ENCODE measurements at regions not wholly inside any gene's neighbourhood (a gene's known extent, or its start where the extent isn't known, plus 50 kb on each side); places are given as distances from the start of the nearest gene placed in this dataset.
"Not testable (repeated sequence)": the region's sequence is repeated elsewhere in the genome, so short reads cannot be mapped to it uniquely, and the experiment has no call there.

- no peak overlapping the region for H3K4me3 ChIP-seq (ENCODE audit: low read depth, low read length)
- H3K9me3 ChIP-seq (ENCODE audit: control insufficient read depth, insufficient read depth, low read length), result no peaks in the 10 kb centered on the region
- H3K36me3 ChIP-seq (ENCODE audit: control insufficient read depth, insufficient read depth, low read length), result no peaks in the 10 kb centered on the region
- no peaks in the 10 kb centered on the region for H3K4me1 ChIP-seq (ENCODE audit: control insufficient read depth, insufficient read depth, low read length)
- H3K27me3 ChIP-seq (ENCODE audit: control insufficient read depth, insufficient read depth, low read length), result no peaks in the 10 kb centered on the region
- no peak overlapping the region for H3K9ac ChIP-seq (ENCODE audit: low read depth, low read length)
Measured at GRCh38 chr13:80828759-80829158, 487.8 kb upstream of the SPRY2 start.

GRCh38 chr13:80825276-80825675 lies 484.4 kb upstream of the SPRY2 start:
- H3K9ac ChIP-seq (ENCODE audit: low read depth, low read length), result no peak overlapping the region
- no peaks in the 10 kb centered on the region for H3K27me3 ChIP-seq (ENCODE audit: control insufficient read depth, insufficient read depth, low read length)
- H3K4me3 ChIP-seq (ENCODE audit: low read depth, low read length), result no peak overlapping the region
- no peaks in the 10 kb centered on the region for H3K9me3 ChIP-seq (ENCODE audit: control insufficient read depth, insufficient read depth, low read length)
- H3K4me1 ChIP-seq (ENCODE audit: control insufficient read depth, insufficient read depth, low read length), result no peaks in the 10 kb centered on the region
- no peaks in the 10 kb centered on the region for H3K36me3 ChIP-seq (ENCODE audit: control insufficient read depth, insufficient read depth, low read length)

GRCh38 chr13:80824229-80824628 lies 483.3 kb upstream of the SPRY2 start:
- H3K36me3 ChIP-seq (ENCODE audit: control insufficient read depth, insufficient read depth, low read length), result no peaks in the 10 kb centered on the region
- no peak overlapping the region for H3K9ac ChIP-seq (ENCODE audit: low read depth, low read length)
- no peaks in the 10 kb centered on the region for H3K4me1 ChIP-seq (ENCODE audit: control insufficient read depth, insufficient read depth, low read length)
- H3K27me3 ChIP-seq (ENCODE audit: control insufficient read depth, insufficient read depth, low read length), result no peaks in the 10 kb centered on the region
- H3K9me3 ChIP-seq (ENCODE audit: control insufficient read depth, insufficient read depth, low read length), result no peaks in the 10 kb centered on the region
- H3K4me3 ChIP-seq (ENCODE audit: low read depth, low read length), result no peak overlapping the region

GRCh38 chr13:80823472-80823871 lies 482.5 kb upstream of the SPRY2 start:
- no peaks in the 10 kb centered on the region for H3K9me3 ChIP-seq (ENCODE audit: control insufficient read depth, insufficient read depth, low read length)
- H3K4me3 ChIP-seq (ENCODE audit: low read depth, low read length), result no peak overlapping the region
- H3K36me3 ChIP-seq (ENCODE audit: control insufficient read depth, insufficient read depth, low read length), result no peaks in the 10 kb centered on the region
- no peak overlapping the region for H3K9ac ChIP-seq (ENCODE audit: low read depth, low read length)
- no peaks in the 10 kb centered on the region for H3K27me3 ChIP-seq (ENCODE audit: control insufficient read depth, insufficient read depth, low read length)
- H3K4me1 ChIP-seq (ENCODE audit: control insufficient read depth, insufficient read depth, low read length), result no peaks in the 10 kb centered on the region

- Histone ChIP-seq H3K36me3 (ENCODE audit: control insufficient read depth, insufficient read depth, low read length) (no peaks in the 10 kb centered on the region), H3K27me3 (ENCODE audit: control insufficient read depth, insufficient read depth, low read length) (no peaks in the 10 kb centered on the region), H3K4me1 (ENCODE audit: control insufficient read depth, insufficient read depth, low read length) (no peaks in the 10 kb centered on the region), H3K4me3 (ENCODE audit: low read depth, low read length) (no peak overlapping the region), H3K9me3 (ENCODE audit: control insufficient read depth, insufficient read depth, low read length) (no peaks in the 10 kb centered on the region), H3K9ac (ENCODE audit: low read depth, low read length) (no peak overlapping the region)
Measured at GRCh38 chr13:80821466-80821865, 480.5 kb upstream of the SPRY2 start.

- H3K4me3 ChIP-seq (ENCODE audit: low read depth, low read length), result no peak overlapping the region
- no peaks in the 10 kb centered on the region for H3K36me3 ChIP-seq (ENCODE audit: control insufficient read depth, insufficient read depth, low read length)
- H3K4me1 ChIP-seq (ENCODE audit: control insufficient read depth, insufficient read depth, low read length), result no peaks in the 10 kb centered on the region
- no peaks in the 10 kb centered on the region for H3K9me3 ChIP-seq (ENCODE audit: control insufficient read depth, insufficient read depth, low read length)
- H3K9ac ChIP-seq (ENCODE audit: low read depth, low read length), result no peak overlapping the region
- H3K27me3 ChIP-seq (ENCODE audit: control insufficient read depth, insufficient read depth, low read length), result no peaks in the 10 kb centered on the region
Measured at GRCh38 chr13:80817979-80818378, 477.1 kb upstream of the SPRY2 start.

GRCh38 chr13:80814541-80814940 lies 473.6 kb upstream of the SPRY2 start:
- Histone ChIP-seq H3K9me3 (ENCODE audit: control insufficient read depth, insufficient read depth, low read length) (no peaks in the 10 kb centered on the region), H3K9ac (ENCODE audit: low read depth, low read length) (no peak overlapping the region), H3K4me3 (ENCODE audit: low read depth, low read length) (no peak overlapping the region), H3K4me1 (ENCODE audit: control insufficient read depth, insufficient read depth, low read length) (no peaks in the 10 kb centered on the region), H3K36me3 (ENCODE audit: control insufficient read depth, insufficient read depth, low read length) (no peaks in the 10 kb centered on the region), H3K27me3 (ENCODE audit: control insufficient read depth, insufficient read depth, low read length) (no peaks in the 10 kb centered on the region)

- H3K4me3 ChIP-seq (ENCODE audit: low read depth, low read length); H3K27me3 ChIP-seq (ENCODE audit: control insufficient read depth, insufficient read depth, low read length); H3K36me3 ChIP-seq (ENCODE audit: control insufficient read depth, insufficient read depth, low read length); H3K9ac ChIP-seq (ENCODE audit: low read depth, low read length); H3K4me1 ChIP-seq (ENCODE audit: control insufficient read depth, insufficient read depth, low read length); H3K9me3 ChIP-seq (ENCODE audit: control insufficient read depth, insufficient read depth, low read length): not testable (repeated sequence)
Measured at GRCh38 chr13:80810294-80810693, 469.4 kb upstream of the SPRY2 start.

- Histone ChIP-seq H3K36me3 (ENCODE audit: control insufficient read depth, insufficient read depth, low read length) (no peaks in the 10 kb centered on the region), H3K27me3 (ENCODE audit: control insufficient read depth, insufficient read depth, low read length) (no peaks in the 10 kb centered on the region), H3K4me1 (ENCODE audit: control insufficient read depth, insufficient read depth, low read length) (no peaks in the 10 kb centered on the region), H3K9ac (ENCODE audit: low read depth, low read length) (no peak overlapping the region), H3K9me3 (ENCODE audit: control insufficient read depth, insufficient read depth, low read length) (no peaks in the 10 kb centered on the region), H3K4me3 (ENCODE audit: low read depth, low read length) (no peak overlapping the region)
Measured at GRCh38 chr13:80802946-80803345, 462.0 kb upstream of the SPRY2 start.

GRCh38 chr13:80798576-80799133 lies 457.7 kb upstream of the SPRY2 start:
- Histone ChIP-seq H3K9ac (ENCODE audit: low read depth, low read length) (no peak overlapping the region), H3K4me1 (ENCODE audit: control insufficient read depth, insufficient read depth, low read length) (no peaks in the 10 kb centered on the region), H3K27me3 (ENCODE audit: control insufficient read depth, insufficient read depth, low read length) (no peaks in the 10 kb centered on the region), H3K9me3 (ENCODE audit: control insufficient read depth, insufficient read depth, low read length) (no peaks in the 10 kb centered on the region), H3K36me3 (ENCODE audit: control insufficient read depth, insufficient read depth, low read length) (no peaks in the 10 kb centered on the region), H3K4me3 (ENCODE audit: low read depth, low read length) (no peak overlapping the region)

- Histone ChIP-seq H3K36me3 (ENCODE audit: control insufficient read depth, insufficient read depth, low read length) (no peaks in the 10 kb centered on the region), H3K9me3 (ENCODE audit: control insufficient read depth, insufficient read depth, low read length) (no peaks in the 10 kb centered on the region), H3K4me3 (ENCODE audit: low read depth, low read length) (no peak overlapping the region), H3K4me1 (ENCODE audit: control insufficient read depth, insufficient read depth, low read length) (peaks cover 2% of the 10 kb centered on the region), H3K9ac (ENCODE audit: low read depth, low read length) (no peak overlapping the region), H3K27me3 (ENCODE audit: control insufficient read depth, insufficient read depth, low read length) (no peaks in the 10 kb centered on the region)
Measured at GRCh38 chr13:80787604-80788003, 446.7 kb upstream of the SPRY2 start.

GRCh38 chr13:80783926-80784565 lies 443.1 kb upstream of the SPRY2 start:
- Histone ChIP-seq H3K9ac (ENCODE audit: low read depth, low read length) (no peak overlapping the region), H3K4me3 (ENCODE audit: low read depth, low read length) (no peak overlapping the region)

More at GRCh38 chr13:80783926-80784565, 443.1 kb upstream of the SPRY2 start:
- Histone ChIP-seq H3K4me1 (ENCODE audit: control insufficient read depth, insufficient read depth, low read length) (peaks cover 2% of the 10 kb centered on the region), H3K27me3 (ENCODE audit: control insufficient read depth, insufficient read depth, low read length) (no peaks in the 10 kb centered on the region), H3K9me3 (ENCODE audit: control insufficient read depth, insufficient read depth, low read length) (no peaks in the 10 kb centered on the region), H3K36me3 (ENCODE audit: control insufficient read depth, insufficient read depth, low read length) (no peaks in the 10 kb centered on the region)
